HG02759 (cell line): ENCODE measurements at regions not wholly inside any gene's neighbourhood (a gene's known extent, or its start where the extent isn't known, plus 50 kb on each side); places are given as distances from the start of the nearest gene placed in this dataset.
"Not testable (repeated sequence)": the region's sequence is repeated elsewhere in the genome, so short reads cannot be mapped to it uniquely, and the experiment has no call there.

Experiments used
- ATAC-seq: cut with Tn5 transposase; IDR thresholded peaks from one replicate; pipeline ENCODE4 v1.9.1; 2021; ENCODE audit warnings: mild to moderate bottlenecking, moderate library complexity; ENCODE audit not compliant: unreplicated experiment

- ATAC-seq: no peak
These were observed 403.8 kb upstream of the MGAT4C start for GRCh38 chr12:86659985-86660384.

DNA sequence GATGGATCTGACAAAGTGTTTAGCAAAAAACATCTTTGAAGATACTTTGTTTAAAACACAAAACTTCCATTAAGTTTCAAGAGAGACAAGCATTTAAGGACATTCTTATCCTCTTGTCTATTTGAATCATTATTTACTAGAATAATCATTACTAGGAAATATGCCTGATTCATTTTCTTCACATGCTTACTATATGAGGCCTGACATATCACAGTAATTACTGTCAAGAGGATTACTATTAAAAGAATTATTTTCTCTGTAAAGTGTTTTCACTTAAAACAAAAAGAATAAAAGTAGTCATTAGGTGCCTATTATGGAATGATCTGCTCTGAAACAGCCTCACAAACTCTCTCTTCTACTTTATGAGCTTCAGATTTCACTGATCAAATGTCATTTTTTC is 402.1 kb upstream of the MGAT4C start:
- no peak for ATAC-seq

DNA sequence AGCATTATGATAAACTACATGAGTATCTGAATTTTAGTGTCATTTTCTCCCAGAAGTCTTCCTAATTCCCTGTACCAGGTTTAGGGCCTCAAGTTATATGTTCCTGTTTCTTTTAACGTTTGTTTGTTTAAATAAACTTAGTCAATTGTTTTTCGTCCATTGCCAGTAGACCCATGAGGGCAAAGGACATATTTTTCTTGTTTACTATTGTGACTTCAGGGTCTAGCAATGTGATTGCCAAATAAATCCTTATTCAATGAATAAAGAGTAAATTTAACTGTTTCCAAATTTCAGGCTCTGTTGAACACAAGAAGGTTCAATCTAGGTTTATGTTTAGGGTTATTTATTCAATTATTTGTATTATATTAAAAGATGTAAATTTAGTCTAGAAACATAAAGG is 391.6 kb upstream of the MGAT4C start:
- no peak for ATAC-seq

DNA sequence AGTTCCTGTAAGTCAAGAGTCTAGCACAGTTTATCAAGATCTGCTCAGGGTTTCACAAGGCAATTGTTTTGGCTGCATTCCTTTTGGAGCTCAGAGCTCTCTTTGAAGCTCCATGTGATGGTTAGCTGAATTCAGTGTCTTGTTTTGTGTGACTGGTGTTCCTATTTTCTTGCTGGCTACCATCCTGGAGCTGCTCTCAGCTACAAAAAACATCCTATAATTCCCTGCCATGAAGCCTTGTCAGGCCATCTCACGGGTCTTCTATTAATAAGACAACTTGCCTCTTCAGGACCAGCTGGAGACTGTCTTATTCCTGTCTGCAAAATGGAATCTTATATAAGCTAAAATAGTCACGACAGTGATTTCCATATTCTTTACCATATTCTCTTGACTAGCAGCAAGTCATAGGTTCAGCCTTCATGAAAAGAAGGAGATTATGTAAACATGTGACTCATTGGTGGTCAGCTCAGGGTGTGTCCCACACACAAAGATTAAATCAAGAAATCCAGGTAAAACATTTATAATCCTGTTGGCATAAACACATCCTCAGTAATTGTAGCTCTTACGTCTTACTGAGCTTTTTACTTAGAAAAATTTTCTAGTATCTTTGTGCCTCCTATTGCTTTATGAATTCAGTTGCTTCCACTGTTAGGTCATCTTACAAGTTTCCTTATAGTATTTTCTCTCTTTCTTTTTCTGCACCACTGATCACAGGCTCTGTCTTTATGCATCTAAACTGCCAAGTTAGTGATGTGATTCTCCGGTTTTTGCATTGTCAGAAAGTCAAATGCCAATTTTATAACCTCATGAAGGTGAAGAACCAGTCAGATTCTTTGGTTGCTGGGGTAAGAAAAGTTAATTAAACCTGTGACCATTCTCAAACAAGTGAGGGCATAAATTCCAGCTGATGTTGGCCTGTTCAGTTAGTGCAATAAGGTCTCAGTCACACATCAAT is 378.5 kb upstream of the MGAT4C start:
- ATAC-seq: no peak

- ATAC-seq: no peak
These were observed 370.8 kb upstream of the MGAT4C start for GRCh38 chr12:86627001-86627400.

GRCh38 chr12:86623267-86623666 is 367.1 kb upstream of the MGAT4C start:
- ATAC-seq: no peak

DNA sequence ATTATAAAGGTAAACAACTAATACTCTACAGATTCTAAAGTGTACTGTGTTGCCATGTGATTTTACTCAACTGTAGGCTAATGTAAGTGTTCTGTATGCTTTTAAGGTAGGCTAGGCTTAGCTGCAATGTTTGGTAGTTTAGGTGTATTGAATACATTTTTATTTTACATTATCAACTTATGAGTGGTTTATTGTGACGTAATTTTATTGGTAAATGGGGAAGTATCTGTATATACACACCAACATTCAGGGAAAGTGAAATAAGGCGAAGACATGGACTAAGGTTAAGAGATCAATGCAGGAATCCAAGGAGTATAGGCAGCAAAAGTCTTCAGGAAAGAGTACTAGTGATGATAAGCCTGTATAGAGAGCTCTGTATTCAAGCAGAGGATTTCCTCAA is 365.8 kb upstream of the MGAT4C start:
- ATAC-seq: no peak

GRCh38 chr12:86613311-86613710 is 357.1 kb upstream of the MGAT4C start:
- no peak for ATAC-seq

- ATAC-seq: no peak
These were observed 352.4 kb upstream of the MGAT4C start for GRCh38 chr12:86608638-86609037.

- ATAC-seq: no peak
These were observed 345.5 kb upstream of the MGAT4C start for GRCh38 chr12:86601550-86602308.

GRCh38 chr12:86600664-86601231 is 344.6 kb upstream of the MGAT4C start:
- no peak for ATAC-seq

DNA sequence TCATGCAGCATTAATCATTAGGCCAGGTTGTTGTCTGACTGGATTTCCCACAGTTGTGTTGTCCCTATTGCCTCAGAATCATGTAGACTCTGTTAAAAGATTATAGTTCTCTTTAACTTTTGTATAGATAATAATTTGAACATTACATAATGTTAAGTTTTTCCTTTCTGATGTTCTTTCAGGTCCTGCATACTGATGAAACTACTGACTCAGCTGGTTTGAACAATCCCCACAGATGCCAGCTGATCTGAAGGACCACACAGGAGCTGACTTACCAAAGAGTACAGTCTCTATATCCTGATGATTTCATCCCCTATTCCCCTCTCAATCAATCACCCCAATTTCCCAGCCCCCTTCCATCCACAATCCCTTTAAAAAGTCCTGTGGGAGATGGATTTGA is 341.2 kb upstream of the MGAT4C start:
- no peak for ATAC-seq

GRCh38 chr12:86590296-86590695 is 334.1 kb upstream of the MGAT4C start:
- ATAC-seq: no peak

- no peak for ATAC-seq
These were observed 318.0 kb upstream of the MGAT4C start for GRCh38 chr12:86574143-86574542.

DNA sequence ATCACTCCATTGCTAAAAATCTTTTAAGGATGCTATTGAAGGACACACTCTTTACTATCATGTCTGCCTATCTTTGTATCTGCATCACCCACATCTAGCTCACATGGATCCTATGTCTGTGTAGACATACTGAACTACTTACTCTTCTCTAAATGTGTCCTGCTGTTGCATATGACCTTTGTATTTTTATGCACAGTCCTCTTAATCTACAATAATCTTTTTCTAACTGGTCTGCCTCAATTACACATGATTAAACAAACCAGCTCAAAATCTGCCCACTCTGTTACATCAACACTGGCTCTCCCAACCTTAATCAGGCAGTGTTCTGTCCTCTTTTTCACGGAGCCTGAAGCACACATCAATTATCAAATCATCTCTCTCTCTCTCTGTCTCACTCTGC is 316.3 kb upstream of the MGAT4C start:
- ATAC-seq: no peak

DNA sequence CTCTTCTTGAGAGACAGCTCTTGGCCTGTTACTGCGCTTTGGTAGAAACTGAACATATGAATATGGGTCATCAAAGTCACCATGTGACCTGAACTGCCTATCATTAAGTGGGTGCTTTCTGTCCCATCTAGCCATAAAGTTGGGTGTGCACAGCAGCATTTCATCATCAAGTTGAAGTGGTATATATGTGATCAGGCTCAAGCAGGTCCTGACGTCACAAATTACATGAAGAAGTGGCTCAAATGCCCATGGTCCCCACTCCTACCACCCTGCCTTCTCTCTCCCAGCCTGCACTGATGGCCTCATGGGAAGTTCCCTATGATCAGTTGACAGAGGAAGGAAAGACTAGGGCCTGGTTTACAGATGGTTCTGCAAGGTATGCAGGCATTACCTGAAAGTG is 308.8 kb upstream of the MGAT4C start:
- ATAC-seq: no peak

- not testable (repeated sequence) for ATAC-seq
These were observed 299.3 kb upstream of the MGAT4C start for GRCh38 chr12:86555491-86555890.

DNA sequence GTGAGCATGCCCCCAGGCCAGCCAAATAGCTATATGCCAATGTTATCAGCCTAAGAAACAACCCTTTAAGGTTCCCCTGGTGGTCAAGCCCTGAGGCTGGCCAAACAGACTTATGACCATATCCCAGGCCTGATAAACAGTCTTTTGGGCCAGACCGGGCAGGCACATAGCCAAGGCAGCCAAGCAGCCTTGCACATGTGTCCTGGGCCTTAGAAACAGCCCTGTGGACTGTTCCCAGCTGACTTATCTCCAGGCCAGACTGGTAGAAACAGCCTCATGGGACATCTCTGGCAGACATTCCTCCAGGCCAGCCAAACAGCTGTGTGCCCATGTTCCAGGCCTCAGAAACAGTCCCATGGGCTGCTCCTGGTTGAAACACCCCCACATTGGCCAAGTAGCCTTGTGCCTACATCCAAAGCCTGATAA is 295.0 kb upstream of the MGAT4C start:
- ATAC-seq: no peak

GRCh38 chr12:86550218-86551145 is 294.3 kb upstream of the MGAT4C start:
- no peak for ATAC-seq

DNA sequence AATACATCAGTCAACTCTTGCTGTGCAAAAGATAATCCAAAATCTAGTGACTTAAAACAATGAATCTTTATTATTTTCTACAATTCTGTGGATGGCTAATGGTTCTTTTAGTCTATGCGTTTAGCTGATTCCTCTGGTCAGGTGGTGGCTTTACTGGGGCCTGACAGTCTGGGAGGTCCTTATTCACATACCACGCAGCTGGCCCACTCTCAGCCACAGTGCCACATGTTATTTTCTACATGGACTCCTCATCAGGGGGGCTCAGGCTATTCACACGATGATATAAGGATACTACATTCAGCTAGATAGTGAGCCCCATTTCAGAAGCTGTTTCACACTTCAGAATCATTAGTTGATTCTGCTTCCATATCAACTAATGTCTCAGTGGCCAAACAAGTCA is 287.5 kb upstream of the MGAT4C start:
- ATAC-seq: no peak
